ENCODE measurements at regions not wholly inside any gene's neighbourhood (a gene's known extent, or its start where the extent isn't known, plus 50 kb on each side); places are given as distances from the start of the nearest gene placed in this dataset.

DNA sequence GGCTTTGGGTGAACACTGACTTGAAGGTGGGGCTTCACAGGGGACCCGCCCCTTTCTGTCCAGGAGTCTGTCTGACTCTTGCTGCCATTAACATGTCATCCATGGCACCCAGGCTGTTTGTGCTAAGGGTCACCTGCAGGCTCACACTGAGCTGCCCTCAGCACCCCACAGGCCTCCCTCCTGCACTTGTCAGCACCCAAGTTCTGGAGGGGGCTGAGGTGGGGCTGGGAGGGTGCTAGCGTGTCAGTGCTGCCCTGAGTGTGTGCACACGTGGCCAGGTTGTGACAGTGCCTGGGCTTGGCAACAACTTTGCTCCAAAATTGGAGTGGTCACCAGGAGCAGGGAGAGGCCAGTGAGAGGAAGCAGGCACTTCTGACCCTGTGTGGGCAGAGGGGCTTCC lies 963.2 kb downstream of the TRHDE start:
- no peaks in the 10 kb centered on the region for H3K4me1 ChIP-seq
- peaks cover 4% of the 10 kb centered on the region for H3K9me3 ChIP-seq
- no peaks in the 10 kb centered on the region for H3K36me3 ChIP-seq
- no peak for TF ChIP-seq POLR2AphosphoS5 (IDR thresholded peaks at IDR 0.05)
- TF ChIP-seq EP300 (IDR thresholded peaks at IDR 0.05) = no peak
- TF ChIP-seq, protein P1, sequence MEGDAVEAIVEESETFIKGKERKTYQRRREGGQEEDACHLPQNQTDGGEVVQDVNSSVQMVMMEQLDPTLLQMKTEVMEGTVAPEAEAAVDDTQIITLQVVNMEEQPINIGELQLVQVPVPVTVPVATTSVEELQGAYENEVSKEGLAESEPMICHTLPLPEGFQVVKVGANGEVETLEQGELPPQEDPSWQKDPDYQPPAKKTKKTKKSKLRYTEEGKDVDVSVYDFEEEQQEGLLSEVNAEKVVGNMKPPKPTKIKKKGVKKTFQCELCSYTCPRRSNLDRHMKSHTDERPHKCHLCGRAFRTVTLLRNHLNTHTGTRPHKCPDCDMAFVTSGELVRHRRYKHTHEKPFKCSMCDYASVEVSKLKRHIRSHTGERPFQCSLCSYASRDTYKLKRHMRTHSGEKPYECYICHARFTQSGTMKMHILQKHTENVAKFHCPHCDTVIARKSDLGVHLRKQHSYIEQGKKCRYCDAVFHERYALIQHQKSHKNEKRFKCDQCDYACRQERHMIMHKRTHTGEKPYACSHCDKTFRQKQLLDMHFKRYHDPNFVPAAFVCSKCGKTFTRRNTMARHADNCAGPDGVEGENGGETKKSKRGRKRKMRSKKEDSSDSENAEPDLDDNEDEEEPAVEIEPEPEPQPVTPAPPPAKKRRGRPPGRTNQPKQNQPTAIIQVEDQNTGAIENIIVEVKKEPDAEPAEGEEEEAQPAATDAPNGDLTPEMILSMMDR (IDR thresholded peaks at IDR 0.05) = no peak
- TF ChIP-seq POLR2A (IDR thresholded peaks at IDR 0.05) = no peak
- WGBS = 93% methylated on average over 2 of the region's 3 CpGs
- H3K27ac ChIP-seq = no peak overlapping the region
- DNase-seq (ENCODE audit: low spot score in 2 of 2) = no peak
- no peak overlapping the region for H3K4me3 ChIP-seq
- H3K27me3 ChIP-seq = no peaks in the 10 kb centered on the region

DNA sequence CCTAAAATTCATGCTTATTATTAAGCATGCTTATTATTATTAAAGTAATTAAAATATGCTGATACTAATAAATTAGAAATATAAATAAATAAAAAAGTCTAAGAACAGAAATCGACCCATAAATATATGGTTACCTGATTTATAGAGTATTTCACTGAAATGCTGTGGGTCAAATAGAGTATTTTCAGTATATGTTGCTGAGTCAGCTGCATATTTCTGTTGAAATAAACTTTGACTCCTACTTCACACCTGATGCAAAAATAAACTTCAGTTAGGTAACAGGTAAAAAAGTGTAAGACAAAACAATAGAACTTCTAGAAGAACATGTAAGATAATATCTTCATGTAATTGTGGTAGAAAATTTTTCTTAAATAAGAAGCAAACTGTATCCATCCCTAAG lies 967.9 kb downstream of the TRHDE start:
- WGBS = 76% methylated on average over 1 of the region's 1 CpG
- TF ChIP-seq EP300 (IDR thresholded peaks at IDR 0.05) (no peak), POLR2A (IDR thresholded peaks at IDR 0.05) (no peak), POLR2AphosphoS5 (IDR thresholded peaks at IDR 0.05) (no peak)
- TF ChIP-seq, protein P1 (IDR thresholded peaks at IDR 0.05) = no peak
- Histone ChIP-seq H3K4me1 (no peaks in the 10 kb centered on the region), H3K27me3 (no peaks in the 10 kb centered on the region), H3K36me3 (no peaks in the 10 kb centered on the region), H3K9me3 (no peaks in the 10 kb centered on the region), H3K27ac (no peak overlapping the region), H3K4me3 (no peak overlapping the region)
- DNase-seq (ENCODE audit: low spot score in 2 of 2) = no peak

DNA sequence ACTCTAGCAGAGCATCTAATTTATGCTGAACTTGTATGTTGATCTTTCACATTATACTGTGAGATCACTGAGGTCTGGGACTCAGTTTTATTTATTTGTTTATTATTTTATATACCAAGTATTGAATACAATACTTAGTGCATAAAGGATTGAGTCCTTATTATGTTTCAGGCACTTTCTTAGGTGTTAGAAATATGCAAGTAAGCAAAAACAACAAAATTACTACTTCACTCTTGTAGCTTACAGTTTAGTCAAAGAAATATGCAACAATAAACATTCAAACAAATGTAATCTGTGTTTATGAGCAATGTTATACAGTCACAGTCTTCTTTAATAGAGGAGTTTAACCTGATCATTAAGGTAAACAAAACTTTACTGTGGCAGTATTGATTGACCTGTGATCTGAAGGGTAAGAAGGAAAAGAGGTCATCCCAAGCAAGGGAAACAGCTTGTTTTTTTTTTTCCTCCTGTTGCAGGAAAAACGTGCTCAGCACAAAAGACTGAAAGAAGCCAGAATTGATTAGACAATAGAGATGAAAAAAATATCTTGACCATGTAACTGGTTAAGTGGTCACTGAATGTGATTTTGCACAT lies 990.7 kb downstream of the TRHDE start:
- DNase-seq (ENCODE audit: low spot score in 2 of 2) = no peak
- H3K27me3 ChIP-seq = no peaks in the 10 kb centered on the region
- no peak overlapping the region for H3K4me3 ChIP-seq
- 9% methylated on average over 1 of the region's 1 CpG for WGBS
- H3K27ac ChIP-seq = no peak overlapping the region
- peaks cover 2% of the 10 kb centered on the region for H3K9me3 ChIP-seq
- no peak for TF ChIP-seq POLR2A (IDR thresholded peaks at IDR 0.05)
- H3K4me1 ChIP-seq = no peaks in the 10 kb centered on the region
- H3K36me3 ChIP-seq = no peaks in the 10 kb centered on the region

DNA sequence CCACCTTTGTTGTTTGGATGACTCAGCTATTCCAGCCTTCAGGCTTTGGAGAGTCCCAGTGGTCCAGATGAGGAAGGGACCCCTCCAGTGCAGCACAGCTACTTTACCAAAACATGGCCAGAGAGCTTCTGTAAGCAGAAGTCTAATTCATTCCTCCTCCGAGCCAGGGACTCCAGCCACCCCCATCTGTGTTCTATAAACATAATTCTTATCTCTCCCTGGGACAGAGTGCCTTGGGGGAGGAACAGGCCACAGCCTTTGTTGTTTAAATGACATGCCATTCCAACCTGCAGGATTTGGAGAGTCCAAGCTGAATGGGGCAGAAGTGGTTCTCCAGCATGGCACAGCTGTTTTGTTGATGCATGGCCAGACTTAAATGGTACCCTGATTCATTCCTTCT lies 994.0 kb downstream of the TRHDE start:
- no peak overlapping the region for H3K27ac ChIP-seq
- TF ChIP-seq, protein P1 (IDR thresholded peaks at IDR 0.05) = no peak
- no peak for TF ChIP-seq EP300 (IDR thresholded peaks at IDR 0.05)
- no peak for TF ChIP-seq POLR2AphosphoS5 (IDR thresholded peaks at IDR 0.05)
- no peak for TF ChIP-seq POLR2A (IDR thresholded peaks at IDR 0.05)
- no peak overlapping the region for H3K4me3 ChIP-seq
- H3K27me3 ChIP-seq = no peaks in the 10 kb centered on the region
- H3K36me3 ChIP-seq = no peaks in the 10 kb centered on the region
- WGBS = 50% methylated on average over 1 of the region's 1 CpG
- H3K4me1 ChIP-seq = no peaks in the 10 kb centered on the region
- H3K9me3 ChIP-seq = no peaks in the 10 kb centered on the region
- no peak for DNase-seq (ENCODE audit: low spot score in 2 of 2)

DNA sequence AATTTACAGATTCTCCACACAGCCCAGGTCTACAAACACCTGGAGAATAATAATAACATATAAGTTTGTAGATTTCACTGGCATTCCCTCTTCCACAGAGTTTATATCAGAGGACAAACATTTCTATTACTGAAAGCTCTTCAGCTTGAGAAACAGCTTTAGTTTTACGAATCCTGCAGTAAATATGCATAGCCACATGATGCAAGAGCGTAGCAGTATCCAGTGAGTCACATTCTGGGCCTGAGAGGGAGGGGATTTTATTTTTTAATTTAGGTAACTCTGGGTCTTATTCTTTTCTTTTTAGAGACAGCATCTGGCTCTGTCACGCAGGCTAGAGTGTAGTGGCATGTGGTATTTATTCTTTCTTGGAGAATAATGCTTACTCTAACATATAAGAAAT lies 1002.8 kb downstream of the TRHDE start:
- Histone ChIP-seq H3K9me3 (peaks cover 5% of the 10 kb centered on the region), H3K27ac (no peak overlapping the region), H3K36me3 (no peaks in the 10 kb centered on the region), H3K4me3 (no peak overlapping the region), H3K27me3 (no peaks in the 10 kb centered on the region), H3K4me1 (no peaks in the 10 kb centered on the region)
- 52% methylated on average over 3 of the region's 3 CpGs for WGBS
- TF ChIP-seq, protein P1 (IDR thresholded peaks at IDR 0.05) = no peak
- TF ChIP-seq EP300 (IDR thresholded peaks at IDR 0.05) (no peak), POLR2A (IDR thresholded peaks at IDR 0.05) (no peak), POLR2AphosphoS5 (IDR thresholded peaks at IDR 0.05) (no peak)
- DNase-seq (ENCODE audit: low spot score in 2 of 2) = no peak

DNA sequence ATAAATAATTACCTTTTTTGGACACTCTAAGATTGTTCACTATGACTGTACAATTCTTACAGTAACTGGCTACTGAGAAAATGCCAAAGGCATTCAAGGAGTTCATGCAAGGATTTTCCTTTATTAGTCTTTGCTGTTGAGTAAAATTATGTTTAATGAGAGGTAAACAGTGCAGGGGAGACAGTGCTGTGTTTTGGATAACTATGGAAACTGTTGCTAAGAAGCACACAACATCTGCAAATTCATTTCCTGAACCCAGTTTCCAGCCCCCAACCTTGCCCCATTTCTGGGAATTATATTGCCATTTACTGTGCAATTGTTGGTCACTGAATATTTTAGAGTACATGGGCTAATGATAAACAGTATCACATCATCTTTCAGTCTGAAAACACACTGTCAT lies 1005.8 kb downstream of the TRHDE start:
- Histone ChIP-seq H3K4me1 (no peaks in the 10 kb centered on the region), H3K27ac (no peak overlapping the region), H3K36me3 (no peaks in the 10 kb centered on the region), H3K9me3 (no peaks in the 10 kb centered on the region), H3K4me3 (no peak overlapping the region), H3K27me3 (no peaks in the 10 kb centered on the region)
- TF ChIP-seq, protein P1 (IDR thresholded peaks at IDR 0.05) = no peak
- TF ChIP-seq POLR2A (IDR thresholded peaks at IDR 0.05) (no peak), POLR2AphosphoS5 (IDR thresholded peaks at IDR 0.05) (no peak), EP300 (IDR thresholded peaks at IDR 0.05) (no peak)
- DNase-seq (ENCODE audit: low spot score in 2 of 2) = no peak

Measured in suprapubic skin (tissue), 4 donors.